Glutamatergic neuron (in vitro differentiated cells): ENCODE measurements at regions not wholly inside any gene's neighbourhood (a gene's known extent, or its start where the extent isn't known, plus 50 kb on each side); places are given as distances from the start of the nearest gene placed in this dataset.

ENCODE experiments used
- DNase-seq: peaks from one replicate; pipeline ENCODE4 v3.0.0; 2022
- H3K27ac Mint-ChIP-seq: one replicate; pipeline ENCODE4 v1.8.0; 2020; ENCODE audit warnings: mild to moderate bottlenecking, mixed read lengths, inconsistent platforms; ENCODE audit not compliant: unreplicated experiment
- H3K27me3 Mint-ChIP-seq: one replicate; pipeline ENCODE4 v1.8.0; 2020; ENCODE audit warnings: mild to moderate bottlenecking, moderate library complexity, mixed read lengths, inconsistent platforms; ENCODE audit not compliant: unreplicated experiment
- H3K36me3 Mint-ChIP-seq: one replicate; pipeline ENCODE4 v1.8.0; 2020; ENCODE audit warnings: mild to moderate bottlenecking, mixed read lengths, inconsistent platforms; ENCODE audit not compliant: unreplicated experiment
- H3K4me1 Mint-ChIP-seq: one replicate; pipeline ENCODE4 v1.8.0; 2020; ENCODE audit warnings: mild to moderate bottlenecking, low read depth, mixed read lengths, inconsistent platforms; ENCODE audit not compliant: unreplicated experiment
- H3K4me3 Mint-ChIP-seq: one replicate; pipeline ENCODE4 v1.8.0; 2020; ENCODE audit warnings: mild to moderate bottlenecking, mixed read lengths, inconsistent platforms; ENCODE audit not compliant: unreplicated experiment
- H3K9me3 Mint-ChIP-seq: one replicate; pipeline ENCODE4 v1.8.0; 2020; ENCODE audit warnings: mild to moderate bottlenecking, moderate library complexity, mixed read lengths, inconsistent platforms; ENCODE audit not compliant: unreplicated experiment
- CTCF ChIP-seq: fragments of 200-600 bp; sonication (generic); IDR thresholded peaks from one replicate; pipeline ENCODE4 v1.5.0; 2021; ENCODE audit not compliant: partially characterized antibody, unreplicated experiment

GRCh38 chr2:41949091-41949882, 98.5 kb upstream of the PKDCC start:
- Mint-ChIP-seq H3K4me3 (peak overlapping the region; percentile 30), H3K27me3 (peaks cover 12% of the 10 kb centered on the region), H3K9me3 (peaks cover 9% of the 10 kb centered on the region), H3K4me1 (peaks cover 59% of the 10 kb centered on the region), H3K27ac (no peak overlapping the region), H3K36me3 (no peaks in the 10 kb centered on the region)
- TF ChIP-seq CTCF, result no peak
- no peak for DNase-seq

- TF ChIP-seq CTCF, result no peak
- H3K27ac Mint-ChIP-seq, result peak overlapping the region; percentile 20
- DNase-seq, result no peak
- peak overlapping the region; percentile 34 for H3K4me3 Mint-ChIP-seq
- peaks cover 65% of the 10 kb centered on the region for H3K4me1 Mint-ChIP-seq
- H3K9me3 Mint-ChIP-seq, result peaks cover 10% of the 10 kb centered on the region
- H3K27me3 Mint-ChIP-seq, result peaks cover 18% of the 10 kb centered on the region
- H3K36me3 Mint-ChIP-seq, result no peaks in the 10 kb centered on the region
Measured at GRCh38 chr2:41949883-41950665, 97.7 kb upstream of the PKDCC start.

DNA sequence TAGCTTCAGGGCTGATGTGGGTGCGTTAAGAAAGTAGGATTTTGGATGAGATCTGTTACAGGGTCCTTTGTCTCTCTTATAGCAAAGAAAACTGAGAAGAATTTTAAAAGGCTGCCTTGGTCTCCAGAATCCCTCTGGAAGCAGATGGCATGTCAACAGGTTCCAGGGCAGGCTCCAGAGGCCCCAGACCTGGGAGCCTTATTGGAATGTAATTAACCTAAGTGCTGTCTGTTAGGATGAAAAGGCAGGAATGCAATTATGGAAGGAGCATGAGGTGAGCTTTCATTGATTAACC, 97.2 kb upstream of the PKDCC start:
- no peaks in the 10 kb centered on the region for H3K36me3 Mint-ChIP-seq
- H3K27me3 Mint-ChIP-seq, result peaks cover 22% of the 10 kb centered on the region
- no peak for DNase-seq
- H3K9me3 Mint-ChIP-seq, result peaks cover 13% of the 10 kb centered on the region
- peak overlapping the region; percentile 20 for H3K27ac Mint-ChIP-seq
- TF ChIP-seq CTCF, result no peak
- peaks cover 66% of the 10 kb centered on the region for H3K4me1 Mint-ChIP-seq
- peak overlapping the region; percentile 34 for H3K4me3 Mint-ChIP-seq

DNA sequence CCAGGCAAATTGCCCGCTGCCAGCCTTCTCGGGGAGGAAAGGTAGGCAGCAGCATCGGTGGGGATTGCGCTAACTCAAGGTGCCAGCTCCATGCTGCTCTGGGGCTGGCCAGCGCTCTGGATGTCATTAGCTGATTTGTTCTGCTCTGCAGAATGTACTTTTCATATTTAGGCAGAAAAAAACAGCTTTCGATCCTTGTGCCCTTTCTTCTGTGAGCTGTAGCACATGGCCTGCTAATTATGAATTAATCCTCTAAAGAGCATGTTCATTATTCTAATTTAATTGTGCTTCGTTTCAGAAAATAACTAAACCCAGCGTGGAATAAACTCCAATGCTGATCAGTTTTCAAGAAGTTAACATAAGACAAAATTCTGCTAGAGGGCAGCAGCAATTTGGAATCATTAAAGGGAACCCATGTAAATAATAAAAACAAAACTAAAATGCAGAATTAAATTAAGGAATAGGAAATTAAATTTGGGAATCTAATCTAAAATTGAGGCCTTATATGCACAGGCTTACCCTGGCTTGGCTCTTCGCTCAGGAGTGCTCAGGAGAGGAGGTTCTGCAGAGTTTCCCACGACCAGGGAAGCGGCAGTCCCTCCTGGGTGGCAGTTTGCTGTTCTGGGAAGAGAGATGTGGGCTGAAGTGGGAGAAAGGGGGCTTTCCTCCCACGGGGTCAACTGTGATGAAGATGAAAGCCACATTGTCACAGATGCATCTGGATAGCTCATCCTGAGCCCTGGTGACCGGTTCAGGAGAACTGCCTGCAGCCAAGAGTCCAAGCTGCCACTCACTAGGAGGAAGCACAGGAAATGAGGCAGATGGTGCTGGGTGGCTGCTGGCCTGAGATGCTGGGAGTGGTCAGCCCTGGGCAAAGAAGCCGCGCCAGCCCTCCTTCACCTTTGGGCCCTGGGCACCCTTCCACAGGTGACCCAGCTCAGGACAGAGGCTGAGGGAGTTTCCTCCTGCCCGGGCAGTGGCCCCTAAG, 93.2 kb upstream of the PKDCC start:
- TF ChIP-seq CTCF, result no peak
- peaks cover 18% of the 10 kb centered on the region for H3K9me3 Mint-ChIP-seq
- no peaks in the 10 kb centered on the region for H3K36me3 Mint-ChIP-seq
- peaks cover 61% of the 10 kb centered on the region for H3K4me1 Mint-ChIP-seq
- peaks cover 23% of the 10 kb centered on the region for H3K27me3 Mint-ChIP-seq
- peak; percentile 58 for DNase-seq
- peak overlapping the region; percentile 91 for H3K27ac Mint-ChIP-seq
- peak overlapping the region; percentile 83 for H3K4me3 Mint-ChIP-seq
